ENCODE measurements at regions not wholly inside any gene's neighbourhood (a gene's known extent, or its start where the extent isn't known, plus 50 kb on each side); places are given as distances from the start of the nearest gene placed in this dataset.

GRCh38 chr2:150166313-150167051, 321.0 kb downstream of the RND3 start:
- TF ChIP-seq POLR2A (conservative IDR thresholded peaks at IDR 0.05) (no peak), EGR1 (conservative IDR thresholded peaks at IDR 0.05) (no peak), KDM1A (IDR thresholded peaks at IDR 0.05) (no peak)

All from K562 (cell line).